T-helper 17 cell (primary cell): ENCODE measurements at regions not wholly inside any gene's neighbourhood (a gene's known extent, or its start where the extent isn't known, plus 50 kb on each side); places are given as distances from the start of the nearest gene placed in this dataset.

ENCODE experiments used
- ATAC-seq: fragments of 150-1000 bp; cut with Tn5 transposase; 2 replicates; pipeline ENCODE4 v1.10.0; 2021; ENCODE audit warnings: mild to moderate bottlenecking, moderate library complexity
- DNase-seq, 3 donors: peaks; one replicate each; pipeline versions ENCODE4 v3.0.0 to v3.0.0-alpha.2; 2020 to 2021
- H3K9me3 ChIP-seq: one replicate; pipeline ENCODE4 v1.7.0; 2013; ENCODE audit warnings: low read length, mild to moderate bottlenecking; ENCODE audit not compliant: control insufficient read depth, poor library complexity, severe bottlenecking
- H3K27ac Mint-ChIP-seq: one replicate; pipeline ENCODE4 v1.8.0; 2022; ENCODE audit warnings: mild to moderate bottlenecking, moderate library complexity, mixed read lengths
- H3K27me3 Mint-ChIP-seq: one replicate; pipeline ENCODE4 v1.8.0; 2022; ENCODE audit warnings: mixed read lengths
- H3K36me3 Mint-ChIP-seq: one replicate; pipeline ENCODE4 v1.8.0; 2022; ENCODE audit warnings: low read depth, mixed read lengths
- H3K4me1 Mint-ChIP-seq: one replicate; pipeline ENCODE4 v1.8.0; 2022; ENCODE audit warnings: mild to moderate bottlenecking, mixed read lengths
- H3K4me3 Mint-ChIP-seq: one replicate; pipeline ENCODE4 v1.8.0; 2022; ENCODE audit warnings: mild to moderate bottlenecking, moderate library complexity, mixed read lengths

DNA sequence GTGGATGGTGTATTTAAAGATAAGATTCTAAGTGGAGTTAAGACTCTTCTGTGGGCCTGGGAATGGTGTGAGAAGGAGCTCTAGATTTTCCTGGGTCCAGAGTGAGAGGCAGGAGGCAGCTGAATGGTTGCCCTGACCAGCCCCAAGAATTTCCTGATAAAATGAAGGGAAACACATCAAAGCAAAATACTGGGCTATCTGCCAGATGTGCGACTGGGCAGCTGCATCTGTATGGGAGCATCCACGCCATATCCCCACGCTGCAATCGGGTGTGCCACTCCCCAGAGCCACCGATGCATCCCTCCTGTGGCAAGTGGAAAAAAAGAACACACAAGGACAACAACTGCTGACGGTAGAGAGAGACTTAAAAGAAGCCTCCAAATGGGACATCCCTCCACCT lies 84.3 kb upstream of the COX10 start:
- H3K4me3 Mint-ChIP-seq, result no peak overlapping the region
- H3K9me3 ChIP-seq, result no peaks in the 10 kb centered on the region
- DNase-seq (no peak), ATAC-seq (no peak)
- H3K4me1 Mint-ChIP-seq, result peaks cover 4% of the 10 kb centered on the region
- no peaks in the 10 kb centered on the region for H3K27me3 Mint-ChIP-seq
- no peak overlapping the region for H3K27ac Mint-ChIP-seq
- H3K36me3 Mint-ChIP-seq, result peaks cover 10% of the 10 kb centered on the region

DNA sequence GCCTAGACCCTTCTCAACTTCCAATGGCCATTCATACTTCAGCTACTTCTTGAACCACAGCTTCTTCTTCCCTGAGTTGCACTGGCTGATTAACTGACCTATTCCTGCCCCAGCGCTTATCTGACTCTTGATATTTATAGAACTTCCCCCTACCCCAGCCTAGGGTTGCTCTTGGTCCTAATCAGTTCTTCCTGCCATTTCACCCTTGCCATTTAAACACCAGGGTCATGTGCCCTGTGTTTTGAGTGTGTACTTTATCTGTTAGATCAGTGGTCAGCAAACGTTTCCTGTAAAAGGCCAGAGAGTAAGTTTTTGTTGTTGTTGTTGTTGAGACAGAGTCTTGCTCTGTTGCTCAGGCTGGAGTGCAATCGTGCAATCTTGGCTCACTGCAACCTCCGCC lies 82.4 kb upstream of the COX10 start:
- H3K4me3 Mint-ChIP-seq, result no peak overlapping the region
- H3K4me1 Mint-ChIP-seq, result peaks cover 8% of the 10 kb centered on the region
- ATAC-seq, result no peak
- no peaks in the 10 kb centered on the region for H3K27me3 Mint-ChIP-seq
- no peaks in the 10 kb centered on the region for H3K9me3 ChIP-seq
- H3K36me3 Mint-ChIP-seq, result peaks cover 10% of the 10 kb centered on the region
- no peak for DNase-seq
- H3K27ac Mint-ChIP-seq, result peak overlapping the region; percentile 5

DNA sequence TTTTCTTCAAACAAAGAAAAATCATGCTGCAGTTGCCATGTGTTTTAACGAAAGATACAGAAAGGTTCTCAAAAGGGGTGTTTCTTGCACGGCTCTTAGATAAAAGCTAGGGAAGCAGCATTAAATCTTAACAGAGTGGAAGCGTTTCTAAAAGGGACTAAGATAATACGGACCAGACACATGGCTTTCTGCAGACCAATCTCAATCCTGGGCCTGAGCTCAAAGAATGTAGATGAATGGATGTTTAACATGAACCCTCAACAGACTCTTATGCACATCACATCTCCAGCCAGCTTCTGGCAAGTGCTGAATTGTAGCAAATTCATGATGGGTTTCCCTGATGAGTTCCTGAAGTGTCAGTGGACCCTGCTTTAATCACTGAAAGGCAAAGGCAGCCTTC lies 80.2 kb upstream of the COX10 start:
- DNase-seq (no peak), ATAC-seq (no peak)
- no peaks in the 10 kb centered on the region for H3K9me3 ChIP-seq
- peaks cover 13% of the 10 kb centered on the region for H3K4me1 Mint-ChIP-seq
- no peaks in the 10 kb centered on the region for H3K27me3 Mint-ChIP-seq
- H3K36me3 Mint-ChIP-seq, result peaks cover 8% of the 10 kb centered on the region
- H3K27ac Mint-ChIP-seq, result no peak overlapping the region
- H3K4me3 Mint-ChIP-seq, result no peak overlapping the region

DNA sequence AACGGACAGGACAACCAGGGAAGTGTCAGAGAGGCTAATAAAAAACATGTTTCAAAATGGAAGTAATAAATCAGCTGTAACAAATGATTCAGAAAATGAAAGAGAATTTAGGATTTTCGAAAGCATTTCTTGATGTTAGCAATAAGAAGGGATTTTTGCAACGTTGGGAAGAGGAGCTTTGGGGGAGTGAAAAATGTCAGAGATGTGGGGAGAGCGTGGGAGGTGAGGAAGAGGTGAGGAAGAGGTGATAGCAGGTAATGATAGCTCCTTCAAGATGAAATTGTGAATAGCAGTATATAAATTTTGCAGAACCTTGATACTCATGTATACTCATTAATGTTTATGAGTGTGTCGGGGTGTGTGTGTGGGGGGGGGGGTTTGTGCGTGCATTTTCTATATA lies 76.2 kb upstream of the COX10 start:
- H3K9me3 ChIP-seq, result no peaks in the 10 kb centered on the region
- no peak for DNase-seq
- H3K4me1 Mint-ChIP-seq, result peaks cover 10% of the 10 kb centered on the region
- H3K36me3 Mint-ChIP-seq, result peaks cover 3% of the 10 kb centered on the region
- ATAC-seq, result no peak
- H3K27ac Mint-ChIP-seq, result no peak overlapping the region
- no peak overlapping the region for H3K4me3 Mint-ChIP-seq
- no peaks in the 10 kb centered on the region for H3K27me3 Mint-ChIP-seq

DNA sequence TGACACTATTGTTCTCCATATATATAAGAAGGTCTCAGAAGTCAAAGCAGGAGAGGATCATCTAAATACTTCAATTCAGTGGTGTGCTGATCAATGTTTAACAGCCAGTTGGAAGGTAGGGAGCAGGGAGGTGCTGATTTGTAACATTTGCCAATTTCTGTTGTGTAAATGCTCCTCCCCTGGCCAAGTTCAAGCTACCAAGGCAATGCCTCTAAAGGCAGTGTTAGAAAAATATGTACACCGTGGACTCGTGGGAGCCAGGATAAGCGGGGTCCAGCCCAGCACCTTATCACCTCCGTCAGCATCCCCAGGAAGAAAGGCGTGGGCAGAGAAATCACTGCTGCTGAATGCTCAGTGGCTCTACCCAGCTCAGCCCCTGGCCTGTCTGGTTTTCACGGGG lies 75.3 kb upstream of the COX10 start:
- DNase-seq (no peak), ATAC-seq (no peak)
- no peak overlapping the region for H3K27ac Mint-ChIP-seq
- peaks cover 10% of the 10 kb centered on the region for H3K4me1 Mint-ChIP-seq
- H3K9me3 ChIP-seq, result no peaks in the 10 kb centered on the region
- no peaks in the 10 kb centered on the region for H3K27me3 Mint-ChIP-seq
- peaks cover 3% of the 10 kb centered on the region for H3K36me3 Mint-ChIP-seq
- H3K4me3 Mint-ChIP-seq, result no peak overlapping the region

DNA sequence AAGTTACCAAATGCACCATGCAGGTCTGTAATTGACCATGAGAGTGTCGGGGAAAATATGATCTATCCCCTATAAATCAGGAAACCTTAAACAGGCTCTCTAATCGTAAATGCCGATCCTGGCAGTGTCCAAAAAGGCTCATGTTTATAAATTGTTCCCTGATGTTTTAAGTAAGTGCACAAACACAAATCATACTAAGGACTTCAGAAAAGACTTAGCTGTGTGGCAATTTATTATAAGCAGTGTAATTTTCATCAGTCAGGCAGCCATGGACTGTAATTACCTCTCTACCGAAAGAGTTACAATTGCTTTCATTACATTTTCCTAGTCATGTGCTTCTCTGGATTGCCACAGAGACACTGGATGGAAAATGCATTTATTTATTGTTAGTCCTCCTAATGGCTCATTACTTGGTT lies 73.4 kb upstream of the COX10 start:
- ATAC-seq, result no peak
- no peaks in the 10 kb centered on the region for H3K9me3 ChIP-seq
- Mint-ChIP-seq H3K36me3 (peaks cover 5% of the 10 kb centered on the region), H3K4me1 (peaks cover 6% of the 10 kb centered on the region), H3K4me3 (no peak overlapping the region), H3K27me3 (no peaks in the 10 kb centered on the region), H3K27ac (no peak overlapping the region)
- DNase-seq, result no peak

DNA sequence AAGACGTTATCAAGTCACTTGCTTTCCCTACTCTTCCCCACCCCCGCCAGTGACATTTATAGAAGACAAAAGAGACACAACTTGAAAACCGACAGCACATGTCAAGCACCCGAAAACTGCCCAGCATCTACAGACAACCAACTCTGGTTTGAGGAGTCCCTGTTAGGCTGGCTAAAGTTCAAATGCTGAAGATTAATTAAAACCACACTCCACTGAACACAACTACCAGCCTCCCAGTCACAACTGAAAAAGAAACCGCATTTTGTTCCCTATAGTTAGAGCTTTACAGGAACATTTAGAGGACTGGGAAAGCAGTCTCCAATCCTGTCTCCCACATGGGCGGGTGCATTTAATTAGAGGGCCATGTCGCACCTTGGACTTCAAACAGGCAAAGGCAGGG lies 73.0 kb upstream of the COX10 start:
- no peak for DNase-seq
- Mint-ChIP-seq H3K27ac (no peak overlapping the region), H3K4me3 (no peak overlapping the region), H3K36me3 (peaks cover 5% of the 10 kb centered on the region), H3K27me3 (no peaks in the 10 kb centered on the region), H3K4me1 (peaks cover 6% of the 10 kb centered on the region)
- no peaks in the 10 kb centered on the region for H3K9me3 ChIP-seq
- ATAC-seq, result no peak

DNA sequence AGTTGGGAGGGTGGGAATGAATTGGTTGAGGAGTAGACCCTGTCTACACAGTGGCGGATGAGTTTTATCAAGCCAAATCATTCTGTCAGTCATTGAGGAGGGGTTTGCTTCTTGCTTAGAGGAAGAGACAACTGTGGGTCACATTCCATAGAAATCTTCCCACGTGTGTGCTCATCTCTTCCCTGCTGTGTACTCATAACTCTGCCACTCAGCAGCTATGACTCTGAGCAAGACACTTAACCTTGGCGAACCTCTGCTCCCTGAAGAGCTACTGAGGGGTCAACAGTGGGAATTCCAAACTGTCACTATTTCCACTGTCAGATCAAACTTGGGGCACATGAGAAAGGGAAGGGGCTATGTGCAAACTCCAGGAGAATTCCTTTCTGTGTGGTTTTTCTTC lies 72.6 kb upstream of the COX10 start:
- DNase-seq (no peak), ATAC-seq (no peak)
- no peaks in the 10 kb centered on the region for H3K9me3 ChIP-seq
- peaks cover 5% of the 10 kb centered on the region for H3K36me3 Mint-ChIP-seq
- H3K4me3 Mint-ChIP-seq, result no peak overlapping the region
- peaks cover 6% of the 10 kb centered on the region for H3K4me1 Mint-ChIP-seq
- H3K27me3 Mint-ChIP-seq, result no peaks in the 10 kb centered on the region
- no peak overlapping the region for H3K27ac Mint-ChIP-seq

DNA sequence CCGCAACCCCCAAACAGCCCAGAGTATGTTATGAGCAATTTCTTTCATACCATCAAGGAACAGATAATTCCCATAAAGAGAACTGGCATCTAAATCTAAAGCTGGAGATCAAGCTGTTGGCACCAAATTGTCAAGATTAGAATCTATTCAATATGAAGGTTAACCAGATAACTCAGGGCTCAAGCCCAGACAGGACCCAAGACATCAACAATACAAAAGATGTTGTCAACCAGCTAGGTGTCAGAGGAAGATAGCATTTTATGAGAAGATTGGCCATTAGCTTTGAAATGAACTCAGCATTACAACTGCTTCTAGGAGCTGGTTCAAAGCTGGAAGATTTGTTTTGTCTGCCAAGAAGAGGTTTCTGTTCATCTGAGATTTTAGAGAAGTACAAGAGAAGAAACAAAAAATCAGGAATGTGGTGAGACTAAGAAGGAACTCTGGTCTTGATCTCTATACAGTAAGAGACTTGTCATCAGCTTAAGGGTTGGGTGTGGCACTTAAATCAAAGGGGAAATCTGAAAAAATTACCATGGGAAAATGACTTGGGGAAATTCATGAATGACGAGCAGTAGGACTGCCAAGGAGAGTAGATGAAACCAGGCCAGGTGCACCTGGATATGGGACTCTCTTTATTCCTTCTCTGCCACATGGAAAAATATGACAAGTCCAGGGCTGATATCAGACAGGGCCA lies 64.2 kb upstream of the COX10 start:
- Mint-ChIP-seq H3K4me1 (peaks cover 8% of the 10 kb centered on the region), H3K4me3 (no peak overlapping the region), H3K27me3 (no peaks in the 10 kb centered on the region), H3K36me3 (peaks cover 4% of the 10 kb centered on the region), H3K27ac (peak overlapping the region; percentile 0)
- DNase-seq, result no peak
- no peaks in the 10 kb centered on the region for H3K9me3 ChIP-seq
- ATAC-seq, result no peak

DNA sequence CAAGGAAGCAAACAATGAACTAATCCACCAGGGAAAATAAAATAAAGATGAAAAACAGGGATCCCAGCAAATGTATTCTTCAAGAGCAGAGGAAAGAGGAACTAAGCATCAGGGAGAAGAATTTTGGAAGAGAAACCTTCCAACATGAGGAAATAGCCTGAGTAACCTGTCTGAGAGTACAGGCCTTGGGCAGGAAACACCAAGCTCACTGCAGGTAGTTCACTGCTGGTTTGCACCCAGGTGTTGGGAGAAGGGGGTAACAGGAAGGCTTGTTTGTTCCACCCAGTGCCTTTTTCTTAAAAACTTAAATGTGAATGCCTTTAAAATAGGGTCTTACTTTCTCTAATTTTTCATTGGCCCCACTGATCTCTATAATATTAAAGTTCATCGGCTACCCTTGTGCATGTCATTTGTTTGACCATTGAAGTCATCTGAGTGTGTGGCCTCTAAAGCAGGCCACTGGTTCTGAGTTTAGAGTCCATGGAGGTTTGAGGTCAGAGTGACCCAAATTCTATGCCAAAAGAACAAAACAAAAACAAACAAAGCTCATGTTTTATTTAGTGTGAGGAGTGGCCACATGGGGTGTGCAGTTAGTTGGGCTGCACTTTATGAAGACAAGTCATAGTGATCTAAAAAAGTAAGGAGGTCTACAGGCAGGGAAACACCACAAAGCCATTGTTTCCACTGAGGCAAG lies 62.9 kb upstream of the COX10 start:
- Mint-ChIP-seq H3K4me1 (peaks cover 8% of the 10 kb centered on the region), H3K27ac (no peak overlapping the region), H3K27me3 (peaks cover 2% of the 10 kb centered on the region), H3K36me3 (peaks cover 2% of the 10 kb centered on the region), H3K4me3 (no peak overlapping the region)
- ATAC-seq, result no peak
- H3K9me3 ChIP-seq, result no peaks in the 10 kb centered on the region
- DNase-seq, result no peak

DNA sequence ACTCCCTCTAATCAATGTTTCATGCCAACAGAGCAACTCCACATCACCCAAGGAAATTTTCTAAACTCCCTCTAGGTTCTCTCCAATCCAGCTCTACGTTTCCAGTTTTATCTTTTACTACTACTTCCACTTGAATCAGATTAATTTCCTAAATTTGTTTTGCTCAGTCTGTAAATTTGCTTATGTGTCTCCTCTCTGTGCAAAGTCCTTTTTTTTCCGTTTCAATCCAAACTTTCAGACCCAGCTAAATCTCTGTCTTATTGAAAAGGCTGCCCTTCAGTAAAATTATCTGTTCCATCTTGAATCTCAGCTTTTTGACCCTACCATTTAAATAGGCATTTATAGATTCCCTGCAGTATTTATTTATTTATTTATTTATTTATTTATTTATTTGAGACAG lies 61.4 kb upstream of the COX10 start:
- H3K9me3 ChIP-seq, result no peaks in the 10 kb centered on the region
- ATAC-seq (no peak), DNase-seq (no peak)
- Mint-ChIP-seq H3K27me3 (peaks cover 7% of the 10 kb centered on the region), H3K36me3 (no peaks in the 10 kb centered on the region), H3K27ac (no peak overlapping the region), H3K4me3 (no peak overlapping the region), H3K4me1 (peaks cover 8% of the 10 kb centered on the region)

DNA sequence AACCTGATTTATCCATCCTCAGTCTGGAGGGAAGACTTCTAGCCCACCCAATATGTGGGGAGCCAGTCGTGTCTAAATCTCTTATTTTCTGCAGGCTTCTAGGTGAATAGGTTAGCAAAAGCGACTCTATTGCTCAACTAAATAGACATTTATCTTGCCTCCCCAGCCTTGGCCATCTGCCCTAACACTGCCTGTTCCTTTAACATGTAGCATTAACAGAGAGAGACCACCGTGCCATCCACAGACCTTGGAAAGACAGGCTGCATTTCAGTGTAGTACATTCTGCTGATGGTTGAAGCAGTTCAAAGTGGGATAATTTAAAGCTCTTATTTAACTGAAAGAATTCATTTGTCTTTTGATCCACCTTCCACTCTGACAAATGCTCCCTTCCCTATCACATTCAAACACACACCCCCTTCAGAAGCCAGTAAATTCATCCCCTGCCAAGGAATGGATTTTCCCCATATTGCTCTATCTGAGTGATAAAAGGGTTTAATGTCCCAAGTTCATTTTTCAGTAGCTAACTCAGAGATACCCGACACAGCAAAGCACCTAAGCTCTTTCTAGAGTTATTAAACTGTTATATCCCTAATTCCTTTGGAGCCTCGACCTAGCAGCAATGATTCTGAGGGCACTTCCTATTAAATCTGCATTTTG lies 58.1 kb upstream of the COX10 start:
- H3K9me3 ChIP-seq, result no peaks in the 10 kb centered on the region
- H3K36me3 Mint-ChIP-seq, result peaks cover 2% of the 10 kb centered on the region
- peaks cover 4% of the 10 kb centered on the region for H3K4me1 Mint-ChIP-seq
- H3K4me3 Mint-ChIP-seq, result no peak overlapping the region
- no peak for ATAC-seq
- peaks cover 7% of the 10 kb centered on the region for H3K27me3 Mint-ChIP-seq
- no peak overlapping the region for H3K27ac Mint-ChIP-seq
- no peak for DNase-seq

DNA sequence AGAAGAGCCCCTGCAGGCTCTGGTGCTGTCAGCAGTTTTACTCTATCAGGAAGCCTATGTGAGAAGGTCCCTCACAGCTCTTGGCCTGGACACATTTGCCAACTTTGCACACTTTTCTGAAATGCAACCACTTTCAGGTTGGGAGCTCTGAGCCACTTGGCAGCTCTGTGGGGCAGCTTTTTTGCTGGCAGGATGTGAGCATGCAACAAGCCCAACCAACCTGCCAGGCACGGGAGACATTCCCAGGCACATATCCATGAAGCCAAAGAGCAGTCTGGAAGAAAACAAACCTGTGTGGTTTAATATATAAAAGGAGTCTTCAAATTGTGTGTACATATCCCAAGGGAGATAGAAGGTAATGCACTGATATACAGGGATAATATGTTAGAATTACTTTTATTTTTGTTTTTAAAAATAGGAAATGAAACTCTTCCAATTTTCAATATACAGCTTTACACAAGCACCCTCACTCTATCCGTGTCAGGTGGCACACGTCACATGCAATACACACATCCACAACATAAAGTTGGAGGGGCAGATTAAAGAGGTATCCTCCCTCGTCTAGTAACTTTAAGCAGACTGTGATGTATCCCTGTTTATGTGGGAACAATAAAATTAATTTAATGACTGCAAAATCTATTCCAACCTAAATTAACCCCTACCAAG lies 57.4 kb upstream of the COX10 start:
- Mint-ChIP-seq H3K27ac (no peak overlapping the region), H3K4me1 (peaks cover 6% of the 10 kb centered on the region), H3K4me3 (no peak overlapping the region), H3K27me3 (peaks cover 7% of the 10 kb centered on the region), H3K36me3 (peaks cover 2% of the 10 kb centered on the region)
- H3K9me3 ChIP-seq, result no peaks in the 10 kb centered on the region
- DNase-seq (no peak), ATAC-seq (no peak)
